ENCODE measurements at regions not wholly inside any gene's neighbourhood (a gene's known extent, or its start where the extent isn't known, plus 50 kb on each side); places are given as distances from the start of the nearest gene placed in this dataset.

GRCh38 chr10:57430376-57430775 is 837.3 kb downstream of the IPMK start:
- Histone ChIP-seq H3K9me3 (no peaks in the 10 kb centered on the region), H3K4me3 (no peak overlapping the region), H3K36me3 (no peaks in the 10 kb centered on the region), H3K27ac (no peak overlapping the region), H3K27me3 (no peaks in the 10 kb centered on the region), H3K4me1 (no peaks in the 10 kb centered on the region)
- no peak for DNase-seq (ENCODE audit: low spot score in 2 of 2)
- TF ChIP-seq CTCF (IDR thresholded peaks at IDR 0.05) = no peak
- intact Hi-C loops (cut with DNase I) = no loop called here

GRCh38 chr10:57420881-57421280 is 846.8 kb downstream of the IPMK start:
- no peak for DNase-seq (ENCODE audit: low spot score in 2 of 2)
- no peaks in the 10 kb centered on the region for H3K9me3 ChIP-seq
- H3K4me3 ChIP-seq = no peak overlapping the region
- intact Hi-C loops (cut with DNase I) = no loop called here
- no peaks in the 10 kb centered on the region for H3K36me3 ChIP-seq
- TF ChIP-seq CTCF (IDR thresholded peaks at IDR 0.05) = no peak
- H3K27me3 ChIP-seq = no peaks in the 10 kb centered on the region
- no peak overlapping the region for H3K27ac ChIP-seq
- no peaks in the 10 kb centered on the region for H3K4me1 ChIP-seq

DNA sequence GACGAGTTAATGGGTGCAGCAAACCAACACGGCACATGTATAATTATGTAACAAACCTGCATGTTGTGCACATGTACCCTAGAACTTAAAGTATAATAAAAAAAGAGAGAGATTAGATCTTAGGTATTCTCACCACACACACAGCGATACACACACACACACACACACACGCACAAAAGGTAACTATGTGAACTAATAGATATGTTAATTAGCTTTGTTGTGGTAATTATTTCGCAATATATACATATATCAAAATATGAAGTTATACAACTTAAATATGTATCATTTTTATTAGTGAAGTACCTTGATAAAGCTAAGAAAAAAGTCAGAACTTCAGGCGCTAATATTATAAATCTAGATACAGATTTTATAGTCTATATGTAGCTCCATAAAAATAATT is 849.2 kb downstream of the IPMK start:
- no peaks in the 10 kb centered on the region for H3K36me3 ChIP-seq
- H3K27me3 ChIP-seq = no peaks in the 10 kb centered on the region
- no peak overlapping the region for H3K27ac ChIP-seq
- no peaks in the 10 kb centered on the region for H3K9me3 ChIP-seq
- TF ChIP-seq CTCF (IDR thresholded peaks at IDR 0.05) = no peak
- H3K4me1 ChIP-seq = no peaks in the 10 kb centered on the region
- DNase-seq (ENCODE audit: low spot score in 2 of 2) = no peak
- intact Hi-C loops (cut with DNase I) = no loop called here
- no peak overlapping the region for H3K4me3 ChIP-seq

DNA sequence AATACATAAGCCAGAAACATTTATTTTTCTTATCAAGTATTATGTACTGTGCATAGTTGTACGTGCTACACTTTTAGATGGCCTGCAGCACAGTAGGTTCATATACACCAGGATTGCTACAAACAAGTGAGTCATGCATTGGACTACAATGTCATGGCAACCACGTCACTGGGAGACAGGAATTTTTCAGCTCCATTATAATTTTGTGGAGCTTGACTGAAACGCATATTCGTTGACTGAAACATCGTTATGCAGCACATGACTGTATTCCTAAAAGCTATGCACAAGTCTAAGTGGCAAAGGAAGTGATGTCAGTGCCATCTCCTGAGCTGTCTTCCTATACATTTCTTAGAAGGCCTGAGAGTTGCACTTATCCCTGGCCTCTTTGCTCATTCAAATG is 871.8 kb downstream of the IPMK start:
- DNase-seq (ENCODE audit: low spot score in 2 of 2) = no peak
- no peak overlapping the region for H3K27ac ChIP-seq
- no peaks in the 10 kb centered on the region for H3K4me1 ChIP-seq
- no peaks in the 10 kb centered on the region for H3K9me3 ChIP-seq
- no peaks in the 10 kb centered on the region for H3K27me3 ChIP-seq
- intact Hi-C loops (cut with DNase I) = no loop called here
- TF ChIP-seq CTCF (IDR thresholded peaks at IDR 0.05) = no peak
- H3K4me3 ChIP-seq = no peak overlapping the region
- H3K36me3 ChIP-seq = no peaks in the 10 kb centered on the region

DNA sequence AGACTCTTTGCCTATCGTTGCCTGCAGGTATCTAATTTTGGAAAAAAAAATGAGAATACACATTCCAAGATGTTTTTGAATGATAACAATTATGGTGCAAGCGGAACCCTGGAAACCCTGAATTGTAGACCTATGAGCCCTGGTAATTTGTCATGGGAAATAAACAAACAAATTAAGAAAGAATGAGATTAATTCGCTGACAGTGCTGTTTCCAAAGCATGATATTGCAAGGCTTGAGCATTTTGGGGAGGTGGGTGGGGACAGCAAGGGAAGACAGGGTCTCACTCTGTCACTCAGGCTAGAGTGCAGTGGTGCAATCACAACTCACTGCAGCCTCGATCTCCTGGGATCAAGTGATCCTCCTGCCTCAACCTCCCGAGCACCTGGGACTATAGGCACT is 900.3 kb downstream of the IPMK start:
- Histone ChIP-seq H3K27ac (no peak overlapping the region), H3K36me3 (no peaks in the 10 kb centered on the region), H3K27me3 (no peaks in the 10 kb centered on the region), H3K4me1 (no peaks in the 10 kb centered on the region), H3K4me3 (no peak overlapping the region), H3K9me3 (no peaks in the 10 kb centered on the region)
- intact Hi-C loops (cut with DNase I) = no loop called here
- no peak for TF ChIP-seq CTCF (IDR thresholded peaks at IDR 0.05)
- DNase-seq (ENCODE audit: low spot score in 2 of 2) = no peak

GRCh38 chr10:57362811-57363210 is 904.9 kb downstream of the IPMK start:
- Histone ChIP-seq H3K4me1 (no peaks in the 10 kb centered on the region), H3K27ac (no peak overlapping the region), H3K9me3 (no peaks in the 10 kb centered on the region), H3K36me3 (no peaks in the 10 kb centered on the region), H3K27me3 (no peaks in the 10 kb centered on the region), H3K4me3 (no peak overlapping the region)
- DNase-seq (ENCODE audit: low spot score in 2 of 2) = no peak
- intact Hi-C loops (cut with DNase I) = loop anchor here (1.0 kb wide), 1 partner anchor 19 kb away; no protein-coding TSS in a partner anchor
- no peak for TF ChIP-seq CTCF (IDR thresholded peaks at IDR 0.05)
